ENCODE measurements at regions not wholly inside any gene's neighbourhood (a gene's known extent, or its start where the extent isn't known, plus 50 kb on each side); places are given as distances from the start of the nearest gene placed in this dataset.
"Not testable (repeated sequence)": the region's sequence is repeated elsewhere in the genome, so short reads cannot be mapped to it uniquely, and the experiment has no call there.

DNA sequence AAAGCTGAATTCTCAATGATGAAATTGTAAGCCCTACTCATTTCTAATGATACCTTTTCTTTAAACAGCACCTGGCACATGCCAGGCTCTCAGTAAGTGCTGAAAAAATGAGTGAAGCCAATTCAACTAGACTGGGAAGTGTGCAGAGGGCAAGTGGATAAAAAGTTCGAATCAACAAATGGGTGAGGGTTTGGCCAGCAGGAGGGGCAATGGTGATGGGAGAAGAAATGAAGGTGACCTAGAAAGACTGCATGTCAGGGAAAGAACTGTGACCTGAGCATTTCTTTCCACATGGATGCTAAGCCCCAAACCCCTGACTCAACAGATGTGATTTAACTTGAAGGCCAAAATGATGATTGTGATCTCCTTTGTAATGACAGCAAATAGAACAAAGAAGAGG lies 54.6 kb downstream of the DKK1 start:
- H3K4me3 ChIP-seq (ENCODE audit: low read depth, low read length), result no peak overlapping the region
- no peak for DNase-seq (ENCODE audit: low read depth)

DNA sequence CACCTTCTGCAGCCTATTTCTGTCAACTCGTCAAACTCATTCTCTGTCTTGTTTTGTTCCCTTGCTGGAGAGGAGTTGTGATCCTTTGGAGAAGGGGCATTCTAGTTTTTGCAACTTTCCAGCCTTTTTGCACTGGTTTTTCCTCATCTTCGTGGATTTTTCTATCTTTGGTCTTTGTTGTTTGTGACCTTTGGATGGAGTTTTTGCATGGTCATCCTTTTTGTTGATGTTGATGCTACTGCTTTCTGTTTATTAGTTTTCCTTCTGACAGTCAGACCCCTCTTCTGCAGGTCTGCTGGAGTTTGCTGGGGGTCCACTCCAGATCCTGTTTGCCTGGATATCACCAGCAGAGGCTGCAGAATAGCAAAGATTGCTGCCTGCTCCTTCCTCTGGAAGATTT lies 60.1 kb downstream of the DKK1 start:
- not testable (repeated sequence) for H3K4me3 ChIP-seq (ENCODE audit: low read depth, low read length); DNase-seq (ENCODE audit: low read depth)

DNA sequence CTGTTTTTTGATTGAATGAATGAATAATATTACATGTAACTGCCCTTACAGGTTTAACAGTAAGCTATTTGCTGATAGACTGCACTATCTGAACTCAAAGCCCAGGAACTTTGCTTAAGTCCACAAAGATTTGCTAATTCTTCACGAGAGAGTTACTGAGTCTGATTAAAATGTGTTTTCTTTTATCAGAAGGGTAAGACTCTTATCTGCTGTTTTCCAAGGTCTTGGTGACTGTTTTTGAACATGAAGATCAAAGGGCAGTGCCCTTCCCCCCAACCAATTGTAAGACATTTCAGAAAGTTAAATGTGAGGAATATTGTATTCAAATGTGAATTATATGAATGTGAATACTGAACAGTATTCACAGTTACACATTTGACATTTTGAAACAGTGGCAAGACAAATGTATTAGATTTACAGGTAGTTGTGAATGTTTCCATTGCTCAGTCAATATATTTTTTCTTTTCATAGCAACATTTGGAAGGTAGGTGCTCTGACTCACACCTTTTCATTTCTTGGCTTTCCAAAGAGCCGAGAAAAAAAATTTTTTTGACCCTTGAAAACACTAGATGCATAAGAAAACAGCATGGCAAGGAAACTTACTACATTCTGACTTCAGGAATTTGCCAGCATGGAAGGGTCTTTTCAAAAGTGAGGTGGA lies 62.7 kb downstream of the DKK1 start:
- no peak for DNase-seq (ENCODE audit: low read depth)
- no peak overlapping the region for H3K4me3 ChIP-seq (ENCODE audit: low read depth, low read length)

DNA sequence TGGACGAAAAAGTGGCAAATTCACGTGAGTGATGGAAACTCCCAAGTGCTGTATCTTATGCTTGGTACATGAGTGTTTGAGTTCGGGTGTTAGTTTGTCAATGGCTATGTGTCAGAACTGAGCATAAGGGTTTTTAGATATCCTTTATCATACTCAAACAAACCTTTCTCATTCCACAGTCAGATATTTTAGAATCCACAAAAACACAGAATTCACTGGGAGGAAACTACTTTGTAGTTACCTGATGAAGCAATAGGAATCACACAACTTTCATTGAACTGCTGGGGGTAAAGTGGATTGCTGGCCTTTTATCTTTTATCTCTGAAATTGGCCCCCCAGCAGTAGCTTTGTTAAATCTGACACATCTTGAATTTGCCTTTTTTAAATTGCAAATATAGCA lies 64.0 kb downstream of the DKK1 start:
- no peak overlapping the region for H3K4me3 ChIP-seq (ENCODE audit: low read depth, low read length)
- DNase-seq (ENCODE audit: low read depth), result no peak

DNA sequence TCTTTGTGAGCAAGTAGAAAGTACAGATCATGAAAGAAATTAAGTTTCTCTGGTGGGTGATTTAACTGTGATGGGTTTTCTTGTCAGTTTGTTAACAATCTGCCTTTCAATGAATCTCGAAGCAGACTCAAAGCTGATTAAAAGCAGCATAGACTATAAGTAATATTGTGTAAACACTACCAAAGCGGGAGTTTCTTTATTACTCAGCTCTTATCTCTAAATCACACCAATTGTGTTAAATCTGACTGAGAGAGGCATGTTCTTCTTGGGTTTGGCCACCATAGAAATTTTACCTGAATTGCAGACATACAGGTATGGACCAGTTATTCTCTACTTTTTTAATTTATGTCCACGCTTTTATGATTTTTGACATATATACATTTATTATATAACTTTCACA lies 65.2 kb downstream of the DKK1 start:
- H3K4me3 ChIP-seq (ENCODE audit: low read depth, low read length), result no peak overlapping the region
- DNase-seq (ENCODE audit: low read depth), result no peak

DNA sequence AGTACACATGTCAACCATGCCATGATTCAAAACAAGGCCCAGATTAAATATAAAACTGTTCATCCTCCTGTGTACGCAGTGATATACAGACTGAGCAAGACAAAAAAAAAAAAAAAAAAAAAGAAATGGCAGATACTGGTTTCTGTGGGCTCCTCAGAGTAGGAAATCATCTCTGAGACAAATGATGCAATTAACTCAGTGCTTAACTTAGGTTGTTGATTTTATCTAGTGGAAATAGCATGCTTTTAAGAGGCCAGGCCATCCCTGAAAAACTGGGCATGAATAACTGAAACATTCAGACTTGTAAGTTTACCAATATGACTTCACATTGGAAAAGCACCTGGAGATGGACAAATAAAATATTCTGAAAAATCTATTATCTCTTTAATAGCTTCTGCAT lies 69.0 kb downstream of the DKK1 start:
- DNase-seq (ENCODE audit: low read depth), result no peak
- no peak overlapping the region for H3K4me3 ChIP-seq (ENCODE audit: low read depth, low read length)

DNA sequence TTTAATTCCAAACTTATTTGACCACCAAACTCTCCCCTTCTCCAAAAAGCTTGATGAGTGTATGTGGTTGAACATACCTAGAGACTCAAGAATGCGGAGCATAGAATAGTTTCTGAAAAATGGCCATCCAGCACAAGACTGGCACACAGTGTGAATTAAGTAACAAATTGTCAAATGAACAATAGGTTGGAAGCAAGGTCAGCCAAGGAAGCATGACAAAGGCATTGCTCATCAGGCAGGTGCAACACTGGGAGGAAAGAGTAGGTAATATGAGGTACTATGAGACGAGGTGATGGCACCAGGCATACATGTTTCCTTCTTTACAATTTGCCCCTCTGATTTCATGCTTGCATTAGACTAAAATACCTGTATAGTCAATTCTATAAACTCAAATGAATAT lies 73.7 kb downstream of the DKK1 start:
- H3K4me3 ChIP-seq (ENCODE audit: low read depth, low read length), result no peak overlapping the region
- no peak for DNase-seq (ENCODE audit: low read depth)

DNA sequence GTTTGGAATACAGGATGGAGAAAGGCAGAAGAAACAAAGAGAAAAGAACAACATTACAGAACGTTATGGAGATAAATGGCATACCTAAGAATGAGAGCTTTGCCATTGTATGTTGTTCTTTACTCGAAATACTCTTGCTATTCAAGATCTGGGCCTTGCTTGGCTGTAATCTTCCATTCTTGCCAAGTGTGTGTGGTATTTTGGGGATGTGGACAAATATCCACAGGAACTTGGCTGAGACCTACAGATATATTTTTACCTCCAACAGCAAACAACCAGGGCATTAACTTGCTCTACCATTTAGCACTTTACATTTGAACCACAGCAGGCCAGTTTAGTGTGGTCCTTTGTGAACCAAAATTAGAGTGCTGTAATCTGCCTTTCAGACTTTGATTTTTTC lies 76.3 kb downstream of the DKK1 start:
- no peak overlapping the region for H3K4me3 ChIP-seq (ENCODE audit: low read depth, low read length)
- DNase-seq (ENCODE audit: low read depth), result no peak

DNA sequence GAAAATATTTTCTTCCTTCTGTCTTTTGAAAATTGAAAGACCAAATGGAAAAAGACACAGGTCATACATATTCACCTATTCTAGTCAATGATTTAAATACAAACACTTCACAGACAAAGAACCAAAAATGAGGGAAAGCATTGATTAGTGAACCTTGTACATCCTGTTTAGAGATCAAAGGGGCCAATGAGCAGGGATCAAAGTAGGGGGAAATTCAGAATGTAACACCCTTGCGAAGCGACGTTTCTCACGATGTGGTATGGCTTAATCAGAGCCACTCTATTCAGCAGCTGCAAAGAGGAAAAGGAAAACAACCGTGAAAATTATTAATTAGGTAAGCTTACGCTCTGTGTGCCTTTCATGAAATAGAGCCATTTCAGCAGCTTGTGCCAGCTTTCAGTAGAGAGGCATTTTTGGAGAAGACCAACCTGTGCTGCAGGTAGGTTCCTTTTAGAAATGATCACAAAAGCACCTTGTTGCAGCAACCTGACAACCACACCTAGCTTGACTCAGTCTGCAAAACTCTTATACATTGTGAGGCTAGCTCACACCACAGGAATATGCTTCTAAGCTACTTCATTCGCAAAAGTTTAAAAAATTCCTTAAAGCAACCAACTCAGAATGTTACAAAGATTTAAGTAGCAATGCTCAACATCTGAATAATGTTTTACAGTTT lies 78.0 kb downstream of the DKK1 start:
- H3K4me3 ChIP-seq (ENCODE audit: low read depth, low read length), result no peak overlapping the region
- DNase-seq (ENCODE audit: low read depth), result no peak

DNA sequence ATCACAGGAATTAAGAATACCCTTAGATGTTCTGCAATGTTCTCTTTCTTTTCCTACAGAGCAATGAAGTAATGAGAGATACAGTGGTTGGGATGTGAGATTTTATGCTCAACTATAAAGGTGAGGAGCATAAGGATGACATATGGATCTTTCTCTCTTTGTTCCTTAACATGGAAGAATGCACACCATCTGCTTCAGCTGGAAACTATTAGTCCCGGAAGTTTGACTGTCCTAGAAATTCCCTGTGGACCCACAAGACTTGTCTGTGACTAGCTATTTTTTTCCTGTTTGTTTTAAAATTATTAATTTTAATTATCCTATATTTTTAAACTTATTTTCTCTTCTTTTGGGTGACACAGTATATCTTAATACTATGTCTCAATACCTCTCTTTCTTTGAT lies 80.2 kb downstream of the DKK1 start:
- DNase-seq (ENCODE audit: low read depth), result no peak

DNA sequence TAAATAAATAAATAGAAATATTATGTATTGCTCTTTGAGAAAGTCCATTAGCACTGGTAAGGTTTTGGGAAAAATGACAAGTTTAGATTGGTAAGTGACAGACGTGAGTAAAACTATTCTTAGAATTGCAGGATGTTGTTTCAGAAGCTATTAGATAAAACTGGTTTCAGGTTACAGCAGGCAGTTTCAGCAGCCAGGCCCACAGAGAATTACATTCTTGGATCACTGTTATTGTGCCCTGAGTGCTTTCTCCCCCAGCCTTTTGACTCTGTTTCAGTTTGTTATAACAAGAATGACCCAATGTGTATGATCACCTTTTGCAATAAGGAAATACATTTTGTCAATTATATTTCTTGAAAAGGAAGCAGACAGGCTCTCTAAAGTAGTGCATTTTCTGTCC lies 86.5 kb downstream of the DKK1 start:
- no peak overlapping the region for H3K4me3 ChIP-seq (ENCODE audit: low read depth, low read length)
- DNase-seq (ENCODE audit: low read depth), result no peak

More for the DNA sequence above, 80.2 kb downstream of the DKK1 start:
- no peak overlapping the region for H3K4me3 ChIP-seq (ENCODE audit: low read depth, low read length)

DNA sequence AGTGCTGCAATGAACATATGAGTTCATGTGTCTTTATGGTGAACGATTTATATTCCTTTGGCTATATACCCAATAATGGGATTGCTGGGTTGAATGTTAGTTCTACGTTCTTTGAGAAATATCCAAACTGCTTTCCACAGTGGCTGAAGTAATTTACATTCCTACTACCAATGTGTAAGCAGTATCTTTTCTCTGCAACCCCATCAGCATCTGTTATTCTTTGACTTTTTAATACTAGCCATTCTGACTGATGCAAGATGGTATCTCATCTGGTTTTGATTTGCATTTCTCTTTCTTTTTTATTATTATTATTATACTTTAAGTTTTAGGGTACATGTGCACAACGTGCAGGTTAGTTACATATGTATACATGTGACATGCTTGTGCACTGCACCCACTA lies 89.7 kb downstream of the DKK1 start:
- not testable (repeated sequence) for H3K4me3 ChIP-seq (ENCODE audit: low read depth, low read length); DNase-seq (ENCODE audit: low read depth)

DNA sequence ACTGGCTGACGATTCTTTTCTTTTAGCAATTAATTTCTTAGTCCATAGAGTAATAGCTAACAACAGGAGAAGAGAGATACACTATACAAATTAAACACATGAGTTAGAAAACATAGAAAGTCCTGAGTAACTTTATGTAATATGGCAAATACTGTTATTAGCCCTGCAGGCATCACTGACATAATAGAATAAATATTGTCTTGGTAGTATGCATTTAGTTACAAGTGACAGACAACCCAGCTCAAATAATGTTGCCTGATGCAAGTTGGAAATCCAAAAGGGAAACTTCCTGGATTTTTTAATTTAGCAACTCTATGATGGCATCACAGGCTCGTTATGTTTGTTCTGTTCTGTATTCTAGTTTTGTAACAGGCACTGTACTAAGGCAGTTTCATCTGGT lies 95.1 kb downstream of the DKK1 start:
- DNase-seq (ENCODE audit: low read depth), result no peak

DNA sequence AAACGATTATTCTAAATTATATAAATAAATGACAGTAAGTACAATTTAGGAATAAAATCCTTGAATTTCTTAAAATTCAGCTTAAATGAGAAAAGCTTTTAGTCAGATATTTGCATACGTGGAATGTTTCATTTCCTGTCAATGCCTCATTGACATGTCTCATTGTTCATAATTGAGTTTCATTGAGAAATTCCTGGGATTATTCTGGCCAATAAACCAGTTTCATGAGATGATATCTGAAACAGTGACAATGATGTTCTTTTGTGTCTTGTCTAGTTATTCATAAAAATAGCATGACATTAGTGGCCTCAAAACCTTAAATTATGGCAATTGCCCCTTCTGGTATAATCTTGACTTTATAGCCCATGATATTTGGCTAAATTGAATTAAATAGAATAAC lies 95.8 kb downstream of the DKK1 start:
- no peak for DNase-seq (ENCODE audit: low read depth)
- H3K4me3 ChIP-seq (ENCODE audit: low read depth, low read length), result no peak overlapping the region

More for the DNA sequence above, 95.1 kb downstream of the DKK1 start:
- H3K4me3 ChIP-seq (ENCODE audit: low read depth, low read length), result no peak overlapping the region

DNA sequence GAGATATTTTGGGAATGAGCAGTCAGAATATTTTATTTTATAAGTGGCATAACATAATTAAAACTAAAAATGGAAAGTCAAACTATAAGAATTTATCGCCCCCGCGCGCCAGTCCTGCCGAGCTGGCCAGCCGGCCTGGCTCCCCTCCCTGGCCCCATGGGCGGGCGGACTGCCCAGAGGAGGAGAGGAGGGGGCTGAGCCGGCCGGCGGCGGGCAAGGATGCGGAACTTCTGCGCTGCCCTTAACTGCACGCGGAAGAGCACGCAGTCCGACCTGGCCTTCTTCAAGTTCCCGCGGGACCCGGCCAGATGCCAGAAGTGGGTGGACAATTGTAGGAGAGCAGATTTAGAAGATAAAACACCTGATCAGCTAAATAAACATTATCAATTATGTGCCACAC lies 96.8 kb downstream of the DKK1 start:
- DNase-seq (ENCODE audit: low read depth), result no peak
- H3K4me3 ChIP-seq (ENCODE audit: low read depth, low read length), result no peak overlapping the region

DNA sequence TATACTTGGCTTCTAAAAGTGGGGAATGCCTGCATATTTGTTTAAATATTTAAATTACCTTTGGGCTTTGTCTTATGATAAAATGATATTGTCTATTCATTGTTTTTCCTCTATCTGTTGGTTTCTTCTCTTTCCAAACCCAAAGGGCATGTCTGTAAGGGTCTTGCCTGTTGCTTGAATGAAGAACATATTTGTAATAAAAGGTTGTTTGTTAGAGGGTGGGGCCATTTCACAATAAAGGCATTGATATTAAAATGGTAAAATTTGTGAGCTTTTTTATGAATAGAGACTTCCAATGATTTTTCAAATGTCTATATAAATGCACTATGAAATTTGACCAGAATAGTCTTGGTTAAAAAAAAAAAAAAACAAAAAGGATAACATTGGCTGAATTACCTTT lies 105.2 kb downstream of the DKK1 start:
- no peak for DNase-seq (ENCODE audit: low read depth)
- no peak overlapping the region for H3K4me3 ChIP-seq (ENCODE audit: low read depth, low read length)

DNA sequence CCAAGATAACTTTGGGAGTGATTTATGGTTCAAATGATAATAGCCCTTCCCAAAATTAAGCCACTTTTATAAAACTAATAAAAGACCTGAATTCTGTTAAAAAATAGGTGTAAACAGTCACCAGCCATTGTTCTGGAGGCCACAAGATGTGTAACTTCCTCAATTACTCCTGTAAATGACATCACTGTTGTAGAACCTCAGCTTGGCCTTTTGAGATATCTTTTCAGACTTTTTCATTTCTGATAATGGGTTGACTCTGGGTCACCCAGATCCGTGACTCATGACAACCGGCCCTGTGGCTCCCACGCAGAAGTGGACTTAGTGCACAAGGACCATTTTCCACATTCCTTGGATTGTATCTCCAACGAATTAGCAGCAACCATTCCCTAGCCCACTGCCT lies 106.6 kb downstream of the DKK1 start:
- no peak for DNase-seq (ENCODE audit: low read depth)
- no peak overlapping the region for H3K4me3 ChIP-seq (ENCODE audit: low read depth, low read length)

DNA sequence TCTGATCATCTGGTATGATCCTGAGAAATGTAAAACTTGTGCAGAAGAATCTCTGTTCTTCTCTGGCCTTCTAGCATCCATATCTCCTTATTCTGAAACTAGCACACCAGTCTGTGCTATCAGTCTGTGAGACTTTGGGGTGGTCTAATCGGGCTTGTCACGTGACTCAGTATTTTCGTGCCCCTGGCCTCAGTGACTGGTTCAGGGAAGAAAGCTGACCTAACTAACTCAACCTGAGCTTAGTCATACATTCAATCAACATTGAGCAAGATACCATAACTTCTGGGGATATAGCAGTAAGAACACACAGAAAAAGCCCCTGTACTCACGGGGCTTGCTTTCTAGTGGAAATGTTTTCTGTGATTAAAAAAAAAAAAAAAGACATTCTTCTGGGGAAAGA lies 109.3 kb downstream of the DKK1 start:
- no peak for DNase-seq (ENCODE audit: low read depth)
- no peak overlapping the region for H3K4me3 ChIP-seq (ENCODE audit: low read depth, low read length)

DNA sequence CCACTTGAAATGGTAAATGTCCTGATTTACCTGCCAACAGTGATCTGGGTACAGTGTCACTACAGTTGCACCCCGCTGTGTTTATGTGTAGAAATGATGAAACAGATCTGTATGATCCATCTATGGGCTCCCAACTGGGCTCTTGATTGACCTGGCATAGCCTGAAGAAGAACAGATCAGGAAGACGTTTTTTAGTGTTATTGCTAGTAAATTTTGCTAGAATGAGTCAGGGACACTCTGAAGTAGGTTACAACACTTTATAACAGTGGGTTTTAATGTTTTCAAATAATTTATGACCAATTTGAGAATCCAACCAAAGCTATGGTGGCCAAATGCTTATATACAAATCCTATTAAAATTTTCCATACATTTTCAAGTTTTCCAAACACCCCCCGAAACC lies 110.3 kb downstream of the DKK1 start:
- no peak for DNase-seq (ENCODE audit: low read depth)
- H3K4me3 ChIP-seq (ENCODE audit: low read depth, low read length), result no peak overlapping the region

DNA sequence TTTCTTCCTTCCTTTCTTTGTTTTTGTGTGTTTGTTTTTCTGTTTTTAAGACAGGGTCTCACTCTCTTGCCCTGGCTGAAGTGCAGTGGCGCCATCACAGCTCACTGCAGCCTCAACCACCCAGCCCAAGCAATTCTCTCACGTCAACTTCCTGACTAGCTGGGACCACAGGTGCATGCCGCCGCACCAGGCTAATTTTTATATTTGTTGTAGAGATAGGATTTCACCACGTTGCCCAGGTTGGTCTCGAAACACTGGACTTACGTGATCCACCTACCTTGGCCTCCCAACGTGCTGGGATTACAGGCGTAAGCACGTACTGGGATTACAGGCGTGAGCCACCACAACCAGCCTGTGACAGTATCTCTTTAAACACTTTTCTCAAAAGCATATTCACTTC lies 120.7 kb downstream of the DKK1 start:
- no peak for DNase-seq (ENCODE audit: low read depth)
- no peak overlapping the region for H3K4me3 ChIP-seq (ENCODE audit: low read depth, low read length)

DNA sequence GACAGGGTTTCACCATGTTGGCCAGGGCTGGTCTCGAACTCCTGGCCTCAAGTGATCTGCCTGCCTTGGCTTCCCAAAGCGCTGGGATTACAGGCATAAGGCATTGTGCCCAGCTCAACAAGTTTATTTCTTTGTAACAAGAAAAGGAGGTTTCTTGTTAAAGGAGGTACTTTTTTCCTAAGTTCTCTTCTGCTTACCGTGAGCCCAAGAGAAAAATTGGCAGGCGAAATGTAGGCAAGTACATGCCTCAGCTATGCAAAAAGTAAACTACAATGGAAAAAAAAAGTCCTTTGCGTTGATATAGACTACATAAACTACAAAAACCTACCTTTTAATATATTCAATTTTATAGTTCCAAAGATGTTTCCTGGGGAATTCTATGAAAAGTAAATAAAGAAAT lies 122.6 kb downstream of the DKK1 start:
- no peak for DNase-seq (ENCODE audit: low read depth)
- no peak overlapping the region for H3K4me3 ChIP-seq (ENCODE audit: low read depth, low read length)

All from skeletal muscle cell (primary cell).